Activated T-cell treated with anti-CD3 and anti-CD28 coated beads for 48 hours (primary cell): ENCODE measurements at regions not wholly inside any gene's neighbourhood (a gene's known extent, or its start where the extent isn't known, plus 50 kb on each side); places are given as distances from the start of the nearest gene placed in this dataset.
"Not testable (repeated sequence)": the region's sequence is repeated elsewhere in the genome, so short reads cannot be mapped to it uniquely, and the experiment has no call there.

ENCODE experiments used
- DNase-seq: peaks from one replicate; pipeline ENCODE4 v3.0.0-alpha.2; 2020; ENCODE audit warnings: low read depth

DNA sequence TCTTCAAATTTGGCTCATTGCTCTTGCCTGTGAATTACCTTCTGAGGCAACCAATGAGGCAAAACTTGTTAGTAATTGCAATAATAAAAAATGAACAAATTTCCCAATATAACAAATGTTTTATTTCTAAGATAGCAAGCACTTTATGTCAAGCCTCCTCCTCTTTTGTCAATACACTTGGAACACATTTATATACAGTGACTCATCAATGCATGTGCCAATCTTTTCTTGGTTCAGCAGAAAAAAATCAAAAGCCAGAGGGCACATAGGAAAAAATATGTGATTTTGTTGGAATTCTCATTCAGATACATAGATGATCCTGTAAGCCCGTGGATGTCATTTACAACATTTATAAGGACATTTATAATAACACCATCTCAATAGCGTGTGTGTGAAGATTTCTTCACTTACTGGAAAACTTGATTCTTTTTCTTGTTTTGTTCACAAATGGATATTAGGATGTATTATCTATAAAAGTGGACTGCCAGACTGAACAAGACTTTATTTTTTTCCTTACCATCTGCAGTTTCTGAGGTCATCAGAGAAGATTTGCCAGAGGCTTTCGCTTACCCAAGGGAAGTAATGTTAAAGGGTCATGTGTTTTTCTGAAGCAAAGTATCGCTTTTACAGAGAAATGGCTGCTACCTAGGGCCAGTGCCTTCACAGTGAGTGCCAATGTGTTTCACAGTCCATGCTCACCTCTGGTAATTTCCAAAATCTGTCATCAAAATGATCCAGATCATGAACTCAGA, 645.7 kb upstream of the PTBP2 start:
- DNase-seq: no peak

GRCh38 chr1:96076589-96076988, 645.0 kb upstream of the PTBP2 start:
- DNase-seq: no peak

GRCh38 chr1:96079581-96079980, 642.0 kb upstream of the PTBP2 start:
- no peak for DNase-seq

- no peak for DNase-seq
These were observed 640.7 kb upstream of the PTBP2 start for GRCh38 chr1:96080925-96081324.

GRCh38 chr1:96087719-96088118, 633.9 kb upstream of the PTBP2 start:
- no peak for DNase-seq

GRCh38 chr1:96090134-96090533, 631.5 kb upstream of the PTBP2 start:
- no peak for DNase-seq

GRCh38 chr1:96095849-96096612, 625.6 kb upstream of the PTBP2 start:
- DNase-seq: no peak

GRCh38 chr1:96096613-96097321, 624.8 kb upstream of the PTBP2 start:
- no peak for DNase-seq

DNA sequence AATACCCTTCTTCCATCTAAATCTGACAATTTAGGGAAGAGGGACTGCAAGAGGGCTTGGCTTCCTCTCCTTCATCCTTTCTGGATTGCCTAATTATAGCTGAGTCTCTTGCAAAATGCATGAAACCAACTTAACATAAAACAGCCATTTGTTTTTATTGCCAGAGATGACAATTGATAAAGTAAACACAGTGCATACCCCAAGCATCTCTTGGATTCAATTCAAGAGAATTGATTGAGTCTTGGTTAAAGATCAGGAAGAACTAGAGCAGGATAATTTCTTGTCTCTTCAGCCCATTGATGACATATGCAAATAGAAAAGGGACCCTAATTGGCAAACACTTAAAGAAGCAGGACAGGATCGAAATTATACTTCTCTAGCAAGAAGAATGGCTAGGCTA, 617.1 kb upstream of the PTBP2 start:
- DNase-seq: no peak

DNA sequence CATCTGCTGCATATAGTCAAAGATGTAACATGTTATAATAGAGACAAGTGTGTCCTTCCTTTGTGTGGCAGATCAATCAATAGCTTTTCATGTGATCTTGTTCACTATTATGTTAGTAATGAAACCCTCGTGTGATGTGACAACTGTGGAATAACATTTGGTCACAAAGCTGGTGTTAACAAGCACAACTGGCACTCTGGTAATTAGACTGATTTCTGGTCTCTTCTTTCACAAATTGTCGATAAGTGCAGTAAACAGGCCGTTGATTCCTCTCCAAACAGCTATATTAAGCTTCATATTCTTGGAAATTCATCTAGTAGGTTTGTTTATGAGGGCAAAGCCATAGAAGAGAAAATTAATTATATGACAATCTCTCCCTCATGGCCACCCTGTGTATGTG, 616.7 kb upstream of the PTBP2 start:
- no peak for DNase-seq

DNA sequence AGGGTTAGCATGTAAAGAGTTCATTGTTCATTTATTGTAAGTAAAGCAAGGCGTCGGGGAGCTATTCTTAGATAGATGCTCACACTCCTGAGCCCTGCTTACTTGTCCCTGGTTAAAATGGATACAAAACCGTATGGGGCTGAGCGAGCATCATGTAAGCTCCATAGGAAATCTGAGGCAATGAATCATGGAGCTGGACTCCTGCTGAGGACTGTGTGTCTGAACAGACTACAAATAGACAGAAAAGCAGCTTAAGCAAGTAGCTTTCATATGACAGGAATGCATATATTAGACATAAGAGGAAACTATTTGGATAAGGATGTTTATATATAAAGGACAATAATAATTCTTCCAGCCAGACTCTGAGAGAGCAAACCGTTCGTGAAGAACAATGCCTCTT, 604.9 kb upstream of the PTBP2 start:
- DNase-seq: no peak

DNA sequence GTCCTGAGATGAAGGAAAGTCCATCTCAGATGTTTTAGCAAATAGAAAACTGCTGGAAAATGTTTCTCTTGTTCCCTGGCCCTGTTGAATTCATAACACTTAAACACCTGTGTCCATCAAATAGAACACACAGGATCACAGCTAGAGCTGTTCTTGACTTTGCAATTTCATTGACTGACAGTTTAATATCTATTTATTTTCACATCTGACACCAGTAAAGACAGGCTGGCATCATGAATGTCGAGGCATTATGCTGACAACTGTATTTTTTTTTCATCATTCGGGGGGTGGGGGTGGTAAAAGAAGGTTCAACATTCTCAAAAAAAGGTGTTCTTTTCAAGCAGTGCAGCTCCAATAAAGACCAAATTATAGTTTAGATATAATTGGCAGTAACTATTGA, 591.2 kb upstream of the PTBP2 start:
- DNase-seq: no peak

GRCh38 chr1:96144636-96145035, 576.9 kb upstream of the PTBP2 start:
- no peak for DNase-seq

DNA sequence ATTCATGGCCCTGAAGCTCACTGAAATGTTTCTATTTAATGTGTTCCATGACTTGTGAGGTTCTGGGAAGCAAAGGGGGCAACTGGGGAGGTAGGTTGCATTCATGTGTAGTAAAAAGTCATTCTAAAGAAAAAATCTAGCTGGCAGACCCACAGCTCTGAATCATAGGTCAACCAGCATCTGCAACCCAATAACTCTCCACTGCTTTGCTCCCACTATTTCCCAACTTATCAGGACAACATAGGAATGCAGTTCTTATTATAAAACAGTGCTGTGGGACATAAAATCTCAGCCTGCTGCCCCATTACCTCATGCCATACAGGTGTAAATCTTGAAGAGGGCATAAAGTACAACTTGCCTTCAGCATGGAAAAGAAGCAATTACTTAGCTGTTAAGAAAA, 576.1 kb upstream of the PTBP2 start:
- DNase-seq: no peak

DNA sequence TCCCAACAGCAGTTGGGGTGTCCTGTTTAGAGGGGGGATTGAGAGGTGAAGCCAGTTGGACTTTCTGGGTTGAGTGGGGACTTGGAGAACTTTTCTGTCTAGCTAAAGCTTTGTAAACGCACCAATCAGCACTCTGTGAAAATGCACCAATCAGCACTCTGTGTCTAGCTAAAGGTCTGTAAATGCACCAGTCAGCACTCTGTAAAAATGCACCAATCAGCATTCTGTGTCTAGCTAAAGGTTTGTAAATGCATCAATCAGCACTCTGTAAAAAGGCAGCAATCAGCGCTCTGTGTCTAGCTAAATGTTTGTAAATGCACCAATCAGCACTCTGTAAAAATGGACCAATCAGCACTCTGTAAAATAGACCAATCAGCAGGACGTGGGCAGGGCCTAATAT, 568.6 kb upstream of the PTBP2 start:
- DNase-seq: not testable (repeated sequence)

GRCh38 chr1:96157101-96157500, 564.5 kb upstream of the PTBP2 start:
- DNase-seq: no peak

- DNase-seq: no peak
These were observed 562.2 kb upstream of the PTBP2 start for GRCh38 chr1:96159379-96159778.

- no peak for DNase-seq
These were observed 557.5 kb upstream of the PTBP2 start for GRCh38 chr1:96164053-96164452.

DNA sequence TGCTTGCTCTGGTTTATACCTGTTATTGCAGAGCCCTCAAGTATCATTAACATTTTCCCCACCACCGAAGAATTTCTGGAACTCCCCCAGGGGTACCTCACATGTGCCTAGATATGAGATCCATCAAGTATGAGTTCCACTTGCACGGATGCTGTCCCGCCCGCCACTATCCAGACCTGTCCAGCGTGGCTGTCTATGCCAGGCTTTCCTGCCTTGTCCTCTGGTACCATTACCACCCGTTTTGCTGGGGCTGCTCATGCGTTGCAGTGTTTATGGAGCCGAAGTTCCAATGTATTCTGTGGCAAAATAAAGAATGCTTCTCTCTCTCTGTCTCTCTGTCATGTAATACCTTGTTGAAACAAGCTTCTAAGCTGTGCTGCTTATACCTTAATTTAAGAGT, 543.5 kb upstream of the PTBP2 start:
- no peak for DNase-seq

GRCh38 chr1:96183485-96183884, 538.1 kb upstream of the PTBP2 start:
- no peak for DNase-seq

DNA sequence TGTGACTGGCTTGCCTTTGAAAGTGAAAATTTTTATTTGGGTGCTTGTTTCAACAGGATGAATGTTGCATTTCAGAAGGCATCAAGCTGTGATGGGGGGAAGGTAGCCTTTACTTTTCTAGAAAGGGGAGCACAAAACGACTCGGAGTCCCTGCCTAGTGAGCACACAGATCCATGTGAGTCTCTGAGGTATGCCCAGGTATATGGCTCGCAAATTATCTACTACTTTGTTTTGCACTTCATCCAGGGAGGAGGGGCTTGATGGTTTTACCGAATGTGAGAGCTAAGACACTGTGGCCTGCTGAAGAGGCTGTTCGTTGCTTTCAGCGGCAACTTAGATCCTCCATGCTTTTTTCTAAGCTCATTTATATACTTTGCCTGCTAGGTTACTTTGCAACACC, 537.7 kb upstream of the PTBP2 start:
- DNase-seq: no peak

GRCh38 chr1:96185181-96185580, 536.4 kb upstream of the PTBP2 start:
- DNase-seq: no peak

DNA sequence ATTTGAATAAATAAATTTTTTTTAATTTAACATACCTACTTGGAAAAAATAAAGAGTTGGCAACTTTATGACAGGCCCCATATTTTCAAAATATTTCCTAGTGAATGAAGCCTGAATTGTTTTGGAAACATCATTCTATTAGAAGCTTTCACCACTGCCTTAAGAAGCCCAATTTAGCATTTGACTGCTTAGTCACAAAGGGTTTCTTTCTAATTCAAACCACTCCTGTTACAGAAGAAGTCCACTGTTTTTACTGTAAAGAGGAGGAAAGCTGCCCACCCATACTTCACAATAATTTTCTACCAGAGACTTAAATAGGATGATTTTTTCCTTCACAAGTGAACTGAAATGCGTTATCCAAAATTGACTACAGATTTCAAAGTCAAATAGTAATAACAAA, 534.6 kb upstream of the PTBP2 start:
- DNase-seq: no peak
